Upper lobe of right lung (tissue), 1 donor: ENCODE measurements at regions not wholly inside any gene's neighbourhood (a gene's known extent, or its start where the extent isn't known, plus 50 kb on each side); places are given as distances from the start of the nearest gene placed in this dataset.

Experiments used
- ATAC-seq: fragments of 200-7000 bp; cut with Tn5 transposase; one replicate; pipeline ENCODE4 v1.9.1; 2020; ENCODE audit warnings: mild to moderate bottlenecking, moderate library complexity
- DNase-seq: peaks from one replicate; pipeline ENCODE4 v3.0.0-alpha.2; 2020
- H3K27ac ChIP-seq: fragments of 200-600 bp; one replicate; pipeline ENCODE4 v1.8.0; 2022
- H3K27me3 ChIP-seq: fragments of 200-600 bp; one replicate; pipeline ENCODE4 v1.8.0; 2022; ENCODE audit warnings: mild to moderate bottlenecking
- H3K36me3 ChIP-seq: fragments of 200-600 bp; one replicate; pipeline ENCODE4 v1.8.0; 2022
- H3K4me1 ChIP-seq: fragments of 200-600 bp; one replicate; pipeline ENCODE4 v1.8.0; 2022
- H3K4me3 ChIP-seq: fragments of 200-600 bp; one replicate; pipeline ENCODE4 v1.8.0; 2022; ENCODE audit warnings: mild to moderate bottlenecking
- H3K9me3 ChIP-seq: fragments of 200-600 bp; one replicate; pipeline ENCODE4 v1.8.0; 2022
- intact Hi-C: fragments of 100-400 bp; cut with DNase I; formaldehyde crosslinking; loops from one replicate; pipeline ENCODE4 v1.11.0; 2022
- TF ChIP-seq, protein P1 (sequence below): fragments of 200-600 bp; IDR thresholded peaks from one replicate; pipeline ENCODE4 v1.8.0; 2022; ENCODE audit warnings: antibody characterized with exemption
- donor health status: DM: no; HTN: yes; CAD: no; lungs with severe emphysema.

DNA sequence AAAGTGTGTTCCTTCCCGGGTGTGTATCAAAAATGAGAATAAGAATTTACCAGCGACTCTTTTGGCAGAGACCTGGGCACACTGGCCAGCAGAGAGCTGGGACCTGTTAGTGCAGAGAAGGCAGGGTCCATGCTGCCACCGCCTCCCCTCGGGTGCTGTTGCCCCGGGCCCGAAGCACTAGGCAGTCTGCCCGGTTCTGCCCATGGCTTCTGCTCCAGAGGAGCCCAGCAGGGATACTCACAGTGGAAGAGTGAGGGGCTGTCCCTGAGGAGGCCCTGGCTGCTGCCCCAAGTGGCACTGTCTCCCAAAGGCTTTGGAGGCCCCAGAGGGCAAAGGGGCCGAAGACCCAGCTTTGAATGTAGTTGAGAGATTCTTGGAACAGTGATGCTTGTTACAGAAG lies 80.5 kb downstream of the MIS18A start:
- H3K9me3 ChIP-seq = no peaks in the 10 kb centered on the region
- TF ChIP-seq, protein P1, sequence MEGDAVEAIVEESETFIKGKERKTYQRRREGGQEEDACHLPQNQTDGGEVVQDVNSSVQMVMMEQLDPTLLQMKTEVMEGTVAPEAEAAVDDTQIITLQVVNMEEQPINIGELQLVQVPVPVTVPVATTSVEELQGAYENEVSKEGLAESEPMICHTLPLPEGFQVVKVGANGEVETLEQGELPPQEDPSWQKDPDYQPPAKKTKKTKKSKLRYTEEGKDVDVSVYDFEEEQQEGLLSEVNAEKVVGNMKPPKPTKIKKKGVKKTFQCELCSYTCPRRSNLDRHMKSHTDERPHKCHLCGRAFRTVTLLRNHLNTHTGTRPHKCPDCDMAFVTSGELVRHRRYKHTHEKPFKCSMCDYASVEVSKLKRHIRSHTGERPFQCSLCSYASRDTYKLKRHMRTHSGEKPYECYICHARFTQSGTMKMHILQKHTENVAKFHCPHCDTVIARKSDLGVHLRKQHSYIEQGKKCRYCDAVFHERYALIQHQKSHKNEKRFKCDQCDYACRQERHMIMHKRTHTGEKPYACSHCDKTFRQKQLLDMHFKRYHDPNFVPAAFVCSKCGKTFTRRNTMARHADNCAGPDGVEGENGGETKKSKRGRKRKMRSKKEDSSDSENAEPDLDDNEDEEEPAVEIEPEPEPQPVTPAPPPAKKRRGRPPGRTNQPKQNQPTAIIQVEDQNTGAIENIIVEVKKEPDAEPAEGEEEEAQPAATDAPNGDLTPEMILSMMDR = no peak
- H3K27ac ChIP-seq = no peak overlapping the region
- no peaks in the 10 kb centered on the region for H3K36me3 ChIP-seq
- H3K4me1 ChIP-seq = no peaks in the 10 kb centered on the region
- DNase-seq (no peak), ATAC-seq (no peak)
- no peak overlapping the region for H3K4me3 ChIP-seq
- intact Hi-C loops = no loop called here
- H3K27me3 ChIP-seq = no peaks in the 10 kb centered on the region

DNA sequence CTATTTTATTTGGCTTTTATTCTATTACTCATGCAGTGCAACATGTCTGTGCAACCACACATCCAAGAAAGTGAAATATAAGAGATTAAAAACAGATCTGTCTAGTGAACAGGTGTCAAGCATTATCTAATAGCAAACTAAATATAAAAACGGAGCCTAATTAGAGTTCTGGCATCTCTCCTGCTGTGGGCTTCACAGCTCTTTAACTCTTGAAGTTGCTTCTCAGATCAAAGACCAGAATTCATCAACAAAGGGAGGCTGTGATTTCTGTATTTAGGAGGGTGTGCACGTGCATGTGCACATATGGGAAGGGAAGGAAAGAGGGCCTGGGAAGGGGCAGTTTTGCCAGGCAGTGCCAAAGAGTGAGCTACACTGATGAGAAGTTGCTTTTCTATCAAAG lies 81.0 kb downstream of the MIS18A start:
- TF ChIP-seq, protein P1 = no peak
- Histone ChIP-seq H3K4me1 (no peaks in the 10 kb centered on the region), H3K27me3 (no peaks in the 10 kb centered on the region), H3K9me3 (no peaks in the 10 kb centered on the region), H3K4me3 (no peak overlapping the region), H3K27ac (no peak overlapping the region), H3K36me3 (no peaks in the 10 kb centered on the region)
- intact Hi-C loops = no loop called here
- no peak for ATAC-seq
- DNase-seq = no peak

DNA sequence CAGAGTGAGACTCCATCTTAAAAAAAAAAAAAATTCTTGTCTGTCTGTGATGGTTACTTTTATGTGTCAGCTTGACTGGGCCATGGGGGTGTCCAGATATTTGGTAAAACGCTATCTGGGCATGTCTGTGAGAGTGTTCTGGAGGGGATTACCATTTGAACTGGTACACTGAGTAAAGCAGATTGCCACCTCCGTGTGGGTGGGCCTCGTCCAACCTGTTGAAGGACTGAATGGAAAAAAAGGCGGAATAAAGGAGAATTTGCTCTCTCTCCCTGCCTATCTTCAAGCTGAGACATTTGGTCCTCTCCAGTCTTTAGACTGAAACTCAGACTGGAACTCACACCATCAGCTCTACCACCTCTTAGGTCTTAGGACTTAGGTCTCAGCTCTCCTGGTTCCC lies 82.8 kb downstream of the MIS18A start:
- TF ChIP-seq, protein P1 = no peak
- H3K27me3 ChIP-seq = no peaks in the 10 kb centered on the region
- no peak overlapping the region for H3K27ac ChIP-seq
- no peak for ATAC-seq
- no peaks in the 10 kb centered on the region for H3K36me3 ChIP-seq
- no peaks in the 10 kb centered on the region for H3K9me3 ChIP-seq
- no peaks in the 10 kb centered on the region for H3K4me1 ChIP-seq
- no peak overlapping the region for H3K4me3 ChIP-seq
- intact Hi-C loops = no loop called here
- no peak for DNase-seq

DNA sequence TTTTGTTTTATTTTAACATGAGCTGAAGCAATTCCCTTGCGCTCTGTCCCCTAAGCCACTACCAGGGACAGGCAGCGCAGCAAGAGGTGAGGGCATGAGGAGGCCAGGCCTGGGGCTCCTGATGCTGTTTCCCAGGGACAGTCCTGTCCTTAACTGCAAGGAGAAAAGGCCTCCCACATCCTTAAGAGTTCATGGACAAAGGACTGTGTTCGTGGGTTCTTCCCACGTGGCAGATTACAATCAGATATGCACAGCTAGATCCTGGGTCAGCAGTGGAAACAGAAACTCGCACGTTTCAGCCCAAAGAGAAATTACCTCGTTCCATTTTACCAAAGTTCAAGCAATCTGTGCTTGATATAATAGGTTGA lies 85.8 kb downstream of the MIS18A start:
- Histone ChIP-seq H3K4me1 (no peaks in the 10 kb centered on the region), H3K27me3 (no peaks in the 10 kb centered on the region), H3K27ac (no peak overlapping the region), H3K9me3 (no peaks in the 10 kb centered on the region), H3K4me3 (no peak overlapping the region), H3K36me3 (no peaks in the 10 kb centered on the region)
- DNase-seq (no peak), ATAC-seq (no peak)
- intact Hi-C loops = no loop called here
- TF ChIP-seq, protein P1 = no peak

DNA sequence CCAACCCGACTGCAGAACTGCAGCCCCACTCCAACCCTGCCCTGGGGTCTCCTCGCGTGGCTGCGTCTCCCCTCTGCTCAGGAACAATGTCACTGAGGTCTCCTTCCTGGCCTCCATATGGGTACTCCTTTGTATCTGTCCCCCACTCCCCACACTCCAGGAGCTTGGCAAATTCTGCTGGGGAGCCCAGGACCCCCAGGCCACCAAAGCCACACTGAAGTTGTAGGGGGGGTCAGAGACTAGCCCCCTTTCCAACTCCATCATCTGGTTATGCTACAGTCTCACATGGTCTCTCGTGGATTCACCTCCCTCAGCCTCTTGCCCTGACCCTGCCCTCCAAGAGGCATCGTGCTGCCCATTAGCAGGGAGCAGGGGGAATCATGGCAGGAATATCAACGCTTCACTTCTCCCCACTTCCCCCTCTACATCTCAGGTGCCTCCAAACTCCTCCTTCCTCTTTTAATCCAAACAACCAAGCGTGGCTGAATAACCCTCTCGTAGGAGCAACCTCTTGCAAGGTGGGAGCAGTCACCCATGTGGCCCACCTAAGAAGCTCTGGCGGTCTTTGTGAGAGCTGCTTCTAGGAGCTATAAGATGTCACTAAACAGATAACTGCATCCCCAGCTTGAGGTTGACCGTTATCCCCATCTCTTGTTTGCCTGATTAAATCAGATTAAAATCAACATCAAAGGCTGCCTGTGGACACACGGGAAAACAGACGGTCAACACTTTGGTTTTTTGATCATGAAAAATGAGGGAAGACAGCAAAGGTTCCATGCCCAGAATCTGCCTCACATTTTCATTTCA lies 86.4 kb downstream of the MIS18A start:
- intact Hi-C loops = no loop called here

More for the DNA sequence above, 86.4 kb downstream of the MIS18A start:
- no peaks in the 10 kb centered on the region for H3K36me3 ChIP-seq
- H3K4me1 ChIP-seq = no peaks in the 10 kb centered on the region
- H3K9me3 ChIP-seq = no peaks in the 10 kb centered on the region
- no peak overlapping the region for H3K4me3 ChIP-seq
- H3K27ac ChIP-seq = no peak overlapping the region
- DNase-seq (no peak), ATAC-seq (no peak)
- TF ChIP-seq, protein P1 = no peak
- H3K27me3 ChIP-seq = no peaks in the 10 kb centered on the region
